Fibroblast of lung (primary cell): ENCODE measurements at regions not wholly inside any gene's neighbourhood (a gene's known extent, or its start where the extent isn't known, plus 50 kb on each side); places are given as distances from the start of the nearest gene placed in this dataset.
"Not testable (repeated sequence)": the region's sequence is repeated elsewhere in the genome, so short reads cannot be mapped to it uniquely, and the experiment has no call there.

Experiments used
- DNase-seq, 2 donors: peaks; one replicate each; pipeline versions ENCODE4 v3.0.0 to v3.0.0-alpha.2; 2010; ENCODE audit warnings: low read depth in 2 of 2
- H2AFZ ChIP-seq: 2 replicates; pipeline ENCODE4 v1.5.1; 2012; ENCODE audit warnings: low read length, control low read depth, inconsistent platforms
- H3K27ac ChIP-seq: 2 replicates; pipeline ENCODE4 v1.5.1; 2011; ENCODE audit warnings: low read length, control low read depth; ENCODE audit not compliant: insufficient read depth
- H3K27me3 ChIP-seq: 2 replicates; pipeline ENCODE4 v1.5.1; 2011; ENCODE audit warnings: mild to moderate bottlenecking, low read length; ENCODE audit not compliant: control insufficient read depth, insufficient read depth
- H3K36me3 ChIP-seq: 2 replicates; pipeline ENCODE4 v1.5.1; 2011; ENCODE audit warnings: low read length; ENCODE audit not compliant: control insufficient read depth, insufficient read depth
- H3K4me1 ChIP-seq: 2 replicates; pipeline ENCODE4 v1.5.1; 2011; ENCODE audit warnings: low read length; ENCODE audit not compliant: control insufficient read depth, insufficient read depth; ENCODE audit errors: extremely low read depth
- H3K4me2 ChIP-seq: 2 replicates; pipeline ENCODE4 v1.5.1; 2011; ENCODE audit warnings: low read length, control low read depth; ENCODE audit not compliant: insufficient read depth; ENCODE audit errors: extremely low read depth
- H3K4me3 ChIP-seq, 4 experiments: fragments of 200-600 bp in 1 of 4; sonication (generic) in 1 of 4; replicated peaks in 1 of 4; 2 replicates each; pipeline ENCODE4 v1.5.1; 2011 to 2016; ENCODE audit warnings: low read length in 4 of 4, low read depth in 3 of 4, mild to moderate bottlenecking in 3 of 4, control low read depth in 2 of 4, inconsistent platforms in 1 of 4, mixed read lengths in 1 of 4; ENCODE audit not compliant: insufficient read depth in 1 of 4; ENCODE audit errors: control extremely low read depth in 1 of 4
- H3K79me2 ChIP-seq: 2 replicates; pipeline ENCODE4 v1.5.1; 2012; ENCODE audit warnings: mild to moderate bottlenecking, low read length, inconsistent platforms; ENCODE audit not compliant: control insufficient read depth, insufficient read depth
- H3K9ac ChIP-seq: 2 replicates; pipeline ENCODE4 v1.5.1; 2011; ENCODE audit warnings: mild to moderate bottlenecking, low read length, control low read depth; ENCODE audit not compliant: insufficient read depth
- H3K9me3 ChIP-seq: 2 replicates; pipeline ENCODE4 v1.5.1; 2012; ENCODE audit warnings: low read depth, low read length; ENCODE audit not compliant: control insufficient read depth, insufficient read depth
- H4K20me1 ChIP-seq: 2 replicates; pipeline ENCODE4 v1.5.1; 2011; ENCODE audit warnings: low read length; ENCODE audit not compliant: control insufficient read depth, insufficient read depth; ENCODE audit errors: extremely low read depth
- EZH2 ChIP-seq: IDR thresholded peaks from 2 replicates; pipeline ENCODE4 v1.5.1; 2012; ENCODE audit warnings: low read length, control low read depth, mild to moderate bottlenecking; ENCODE audit errors: missing control alignments
- TF ChIP-seq, protein P1 (sequence below), 2 donors: IDR thresholded peaks in 1 of 2; conservative IDR thresholded peaks in 1 of 2; 1 replicate in 1 of 2; 2 replicates in 1 of 2; pipeline ENCODE4 v1.5.1; 2011 to 2012; ENCODE audit warnings: low read length in 2 of 2, control low read depth in 1 of 2, inconsistent platforms in 1 of 2, low read depth in 1 of 2, mild to moderate bottlenecking in 1 of 2

DNA sequence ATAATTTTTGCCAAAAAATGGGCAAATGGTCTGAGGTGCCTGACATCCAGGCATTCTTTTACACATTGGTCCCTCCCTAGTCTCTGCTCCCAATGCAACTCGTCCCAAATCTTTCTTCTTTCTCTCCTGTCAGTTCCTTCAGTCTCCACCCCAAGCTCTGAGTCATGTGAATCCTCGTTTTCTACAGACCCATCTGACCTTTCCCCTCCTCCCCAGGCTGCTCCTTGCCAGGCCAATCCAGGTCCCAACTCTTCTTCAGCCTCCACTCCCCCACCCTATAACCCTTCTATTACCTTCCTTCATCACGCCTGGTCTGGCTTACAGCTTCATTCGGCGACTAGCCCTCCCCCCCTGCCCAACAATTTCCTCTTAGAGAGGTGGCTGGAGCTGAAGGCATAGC is 55.3 kb downstream of the BBS10 start:
- H3K36me3 ChIP-seq, H3K27me3 ChIP-seq, H3K9me3 ChIP-seq, DNase-seq, H3K27ac ChIP-seq, H3K4me1 ChIP-seq, H3K9ac ChIP-seq, H3K4me3 ChIP-seq, H3K4me2 ChIP-seq, H2AFZ ChIP-seq, H4K20me1 ChIP-seq, H3K79me2 ChIP-seq: not testable (repeated sequence)

DNA sequence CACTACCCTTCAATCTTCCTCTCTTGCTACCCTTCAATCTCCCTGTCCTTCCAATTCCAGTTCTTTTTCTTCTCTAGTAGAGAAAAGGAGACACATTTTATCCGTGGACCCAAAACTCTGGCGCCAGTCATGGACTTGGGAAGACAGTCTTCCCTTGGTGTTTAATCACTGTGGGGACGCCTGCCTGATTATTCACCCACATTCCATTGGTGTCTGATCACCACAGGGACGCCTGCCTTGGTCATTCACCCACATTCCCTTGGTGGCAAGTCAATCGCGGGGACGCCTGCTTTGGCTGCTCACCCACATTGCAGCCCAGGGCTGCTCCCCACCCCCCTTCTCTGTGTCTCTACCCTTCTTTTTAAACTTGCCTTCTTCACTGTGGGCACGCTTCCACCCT is 55.9 kb downstream of the BBS10 start:
- not testable (repeated sequence) for H4K20me1 ChIP-seq, H3K36me3 ChIP-seq, H3K9ac ChIP-seq, H3K4me2 ChIP-seq, H2AFZ ChIP-seq, H3K4me3 ChIP-seq, H3K27ac ChIP-seq, H3K27me3 ChIP-seq, H3K79me2 ChIP-seq, H3K4me1 ChIP-seq, H3K9me3 ChIP-seq
- peak in 1 of 2 donors; percentile 66 for DNase-seq

DNA sequence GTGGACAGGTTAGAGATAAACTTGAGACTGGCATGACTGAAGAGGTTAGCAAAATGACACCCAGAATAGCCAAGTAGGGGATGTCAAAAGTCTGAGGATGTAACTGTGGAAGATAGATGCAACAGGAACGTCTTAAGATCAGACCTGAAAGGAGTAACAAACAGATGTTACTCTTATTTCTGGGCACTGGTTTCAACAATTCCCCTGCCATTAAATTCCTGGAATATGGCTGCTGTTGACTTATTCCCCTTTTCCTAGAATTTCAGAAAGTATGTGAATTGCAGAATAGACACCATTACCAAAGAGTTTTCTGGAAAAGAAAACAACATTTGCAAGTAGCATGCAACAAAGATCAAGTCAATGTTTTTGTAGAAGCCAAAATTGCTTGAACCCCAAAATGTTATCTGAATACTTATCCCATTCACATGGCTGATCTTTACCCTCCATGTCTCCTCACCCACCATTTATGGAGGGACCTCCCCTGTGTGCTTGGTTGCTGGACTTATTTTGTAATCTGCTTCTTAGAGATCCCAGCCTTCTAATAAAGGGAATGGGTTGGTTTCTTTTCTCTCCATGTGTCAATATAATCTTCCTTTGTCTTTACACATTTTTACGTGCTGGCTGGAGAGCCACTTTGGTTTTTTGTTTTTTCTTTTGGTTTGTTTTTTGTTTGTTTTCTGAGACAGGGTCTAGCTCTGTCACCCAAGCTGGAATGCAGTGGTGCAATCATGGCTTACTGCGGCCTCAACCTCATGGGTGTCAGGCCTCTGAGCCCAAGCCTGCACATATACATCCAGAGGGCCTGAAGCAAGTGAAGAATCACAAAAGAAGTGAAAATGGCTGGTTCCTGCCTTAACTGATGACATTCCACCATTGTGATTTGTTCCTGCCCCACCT is 57.0 kb downstream of the BBS10 start:
- no peaks in the 10 kb centered on the region for H3K4me1 ChIP-seq
- TF ChIP-seq, protein P1, sequence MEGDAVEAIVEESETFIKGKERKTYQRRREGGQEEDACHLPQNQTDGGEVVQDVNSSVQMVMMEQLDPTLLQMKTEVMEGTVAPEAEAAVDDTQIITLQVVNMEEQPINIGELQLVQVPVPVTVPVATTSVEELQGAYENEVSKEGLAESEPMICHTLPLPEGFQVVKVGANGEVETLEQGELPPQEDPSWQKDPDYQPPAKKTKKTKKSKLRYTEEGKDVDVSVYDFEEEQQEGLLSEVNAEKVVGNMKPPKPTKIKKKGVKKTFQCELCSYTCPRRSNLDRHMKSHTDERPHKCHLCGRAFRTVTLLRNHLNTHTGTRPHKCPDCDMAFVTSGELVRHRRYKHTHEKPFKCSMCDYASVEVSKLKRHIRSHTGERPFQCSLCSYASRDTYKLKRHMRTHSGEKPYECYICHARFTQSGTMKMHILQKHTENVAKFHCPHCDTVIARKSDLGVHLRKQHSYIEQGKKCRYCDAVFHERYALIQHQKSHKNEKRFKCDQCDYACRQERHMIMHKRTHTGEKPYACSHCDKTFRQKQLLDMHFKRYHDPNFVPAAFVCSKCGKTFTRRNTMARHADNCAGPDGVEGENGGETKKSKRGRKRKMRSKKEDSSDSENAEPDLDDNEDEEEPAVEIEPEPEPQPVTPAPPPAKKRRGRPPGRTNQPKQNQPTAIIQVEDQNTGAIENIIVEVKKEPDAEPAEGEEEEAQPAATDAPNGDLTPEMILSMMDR (conservative IDR thresholded peaks at IDR 0.05 in 1 of 2, IDR thresholded peaks at IDR 0.05 in 1 of 2; ENCODE audit: low read depth in 1 of 2, low read length in 2 of 2) = no peak
- no peak for TF ChIP-seq EZH2
- H3K9me3 ChIP-seq = no peaks in the 10 kb centered on the region
- H3K27me3 ChIP-seq = no peaks in the 10 kb centered on the region
- no peak overlapping the region for H2AFZ ChIP-seq
- no peaks in the 10 kb centered on the region for H4K20me1 ChIP-seq
- no peak for DNase-seq
- no peaks in the 10 kb centered on the region for H3K79me2 ChIP-seq
- no peak overlapping the region for H3K4me3 ChIP-seq
- H3K36me3 ChIP-seq = no peaks in the 10 kb centered on the region
- H3K27ac ChIP-seq = no peak overlapping the region
- no peak overlapping the region for H3K4me2 ChIP-seq
- no peak overlapping the region for H3K9ac ChIP-seq

DNA sequence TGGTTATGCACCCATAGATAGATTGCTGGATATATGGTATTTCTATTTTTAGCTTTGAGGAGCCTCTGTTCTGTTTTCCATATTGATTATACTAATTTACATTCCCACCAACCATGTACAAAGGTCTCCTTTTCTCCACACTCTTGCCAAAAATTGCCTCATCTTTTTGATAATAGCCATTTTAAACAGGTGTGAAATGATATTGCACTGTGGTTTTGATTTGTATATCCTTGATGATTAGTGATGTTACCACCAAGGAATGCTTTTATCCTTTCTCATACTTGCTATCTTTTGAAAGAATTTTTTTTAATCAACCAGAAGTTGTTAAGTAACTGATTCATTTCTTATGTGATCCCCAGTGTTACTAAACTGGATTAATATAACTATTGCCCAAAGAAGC is 60.0 kb downstream of the BBS10 start:
- peak in 1 of 2 donors; percentile 58 for DNase-seq
- Histone ChIP-seq H2AFZ (no peak overlapping the region), H3K4me2 (no peak overlapping the region), H4K20me1 (no peaks in the 10 kb centered on the region), H3K4me3 (no peak overlapping the region), H3K9me3 (no peaks in the 10 kb centered on the region), H3K79me2 (no peaks in the 10 kb centered on the region), H3K9ac (no peak overlapping the region), H3K27me3 (no peaks in the 10 kb centered on the region), H3K27ac (no peak overlapping the region), H3K4me1 (peaks cover 13% of the 10 kb centered on the region), H3K36me3 (no peaks in the 10 kb centered on the region)
- TF ChIP-seq, protein P1 (conservative IDR thresholded peaks at IDR 0.05 in 1 of 2, IDR thresholded peaks at IDR 0.05 in 1 of 2; ENCODE audit: low read depth in 1 of 2, low read length in 2 of 2) = no peak
- TF ChIP-seq EZH2 = no peak
